NCI-H1048 (cell line): ENCODE measurements at regions not wholly inside any gene's neighbourhood (a gene's known extent, or its start where the extent isn't known, plus 50 kb on each side); places are given as distances from the start of the nearest gene placed in this dataset.
"Not testable (repeated sequence)": the region's sequence is repeated elsewhere in the genome, so short reads cannot be mapped to it uniquely, and the experiment has no call there.

ENCODE experiments used
- DNase-seq: peaks from one replicate; lab custom pipeline; 2025; lab: John Stamatoyannopoulos, UW

DNA sequence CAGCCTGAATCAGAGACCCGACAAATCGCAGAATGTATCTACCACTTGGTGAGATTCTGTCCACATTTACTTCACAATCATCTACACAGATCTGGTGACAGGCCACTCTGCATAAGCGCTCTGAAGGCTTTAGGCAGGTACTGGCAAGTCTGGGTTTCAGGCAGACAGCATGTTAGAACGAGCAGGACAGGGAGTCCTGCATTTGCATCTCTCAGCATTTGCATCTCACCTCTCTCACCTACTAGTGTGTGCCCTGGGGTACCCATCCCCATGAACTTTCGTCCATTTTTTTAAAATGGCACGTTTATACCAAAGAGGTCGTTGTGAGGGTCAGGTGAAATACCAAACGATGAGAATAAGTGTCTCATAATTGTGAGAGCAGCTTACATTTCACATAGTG lies 108.2 kb downstream of the SPATA31A1 start:
- peak; percentile 1 for DNase-seq

DNA sequence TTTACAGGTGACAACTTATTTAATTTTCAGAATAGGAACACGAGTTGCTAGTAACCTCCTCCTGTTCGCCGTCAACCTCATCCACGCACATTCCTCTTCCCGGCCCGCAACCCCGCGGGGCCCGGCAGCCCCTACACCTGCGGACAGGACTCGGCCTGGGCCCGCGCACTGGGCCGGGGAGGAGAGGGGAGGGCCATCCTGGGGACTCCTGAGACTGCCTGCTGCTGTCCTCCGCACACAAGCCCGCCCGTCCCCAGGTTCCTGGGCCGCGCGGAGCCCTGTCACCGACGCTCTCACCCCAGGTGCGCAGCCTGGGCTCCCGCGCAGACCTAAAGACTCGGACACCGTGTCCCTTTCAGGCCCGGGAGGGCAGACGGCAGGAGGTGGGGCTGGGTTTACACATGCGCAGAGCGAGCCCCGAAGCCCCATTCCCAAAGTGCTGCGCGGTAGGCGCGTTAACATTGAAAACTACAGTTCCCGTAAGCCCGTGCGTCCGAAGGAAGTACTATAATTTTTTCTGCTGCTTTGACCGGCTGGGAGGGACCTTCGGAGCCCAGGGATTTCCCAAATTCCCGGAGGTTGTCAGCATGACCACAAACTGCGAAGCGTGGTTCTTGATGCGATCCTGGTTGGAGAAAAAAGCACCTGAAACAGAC lies 108.8 kb downstream of the SPATA31A1 start:
- DNase-seq = peak; percentile 16

DNA sequence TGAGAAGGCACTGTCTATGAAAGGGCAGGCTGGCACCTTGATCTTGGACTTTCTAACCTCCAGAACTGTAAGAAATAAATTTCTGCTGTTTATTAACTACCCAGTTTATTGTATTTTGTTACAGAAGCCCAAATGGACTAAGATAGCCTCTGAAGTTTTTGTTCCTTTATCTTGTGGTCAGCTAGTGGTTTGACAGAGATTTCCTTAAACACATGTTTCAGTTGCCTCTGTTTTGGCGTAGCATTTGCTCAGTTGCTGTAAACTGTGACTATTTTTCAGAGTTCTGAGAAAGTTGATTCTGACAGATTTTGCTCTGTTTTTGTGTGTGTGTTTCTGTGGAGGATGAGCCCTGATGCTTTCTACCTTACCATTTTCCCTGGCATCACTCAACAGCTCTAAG lies 119.0 kb downstream of the SPATA31A1 start:
- DNase-seq = not testable (repeated sequence)

DNA sequence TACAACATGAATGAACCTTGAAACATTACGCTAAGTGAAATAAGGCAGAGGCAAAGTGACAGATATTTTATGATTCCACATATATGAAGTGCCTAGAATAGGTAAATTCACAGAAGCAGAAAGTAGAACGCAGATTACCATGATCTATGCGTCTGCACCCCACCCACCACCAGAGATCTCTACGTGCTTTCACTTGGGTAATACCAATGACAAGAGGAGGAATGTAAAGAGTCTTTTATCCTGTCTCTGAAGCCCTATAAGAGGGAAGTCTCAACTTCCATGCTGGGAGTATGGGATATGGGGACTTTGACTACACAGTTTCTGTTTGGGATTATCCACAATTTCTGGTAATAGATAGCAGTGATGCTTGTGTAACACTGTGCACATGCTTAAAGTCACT lies 127.6 kb downstream of the SPATA31A1 start:
- DNase-seq = not testable (repeated sequence)

DNA sequence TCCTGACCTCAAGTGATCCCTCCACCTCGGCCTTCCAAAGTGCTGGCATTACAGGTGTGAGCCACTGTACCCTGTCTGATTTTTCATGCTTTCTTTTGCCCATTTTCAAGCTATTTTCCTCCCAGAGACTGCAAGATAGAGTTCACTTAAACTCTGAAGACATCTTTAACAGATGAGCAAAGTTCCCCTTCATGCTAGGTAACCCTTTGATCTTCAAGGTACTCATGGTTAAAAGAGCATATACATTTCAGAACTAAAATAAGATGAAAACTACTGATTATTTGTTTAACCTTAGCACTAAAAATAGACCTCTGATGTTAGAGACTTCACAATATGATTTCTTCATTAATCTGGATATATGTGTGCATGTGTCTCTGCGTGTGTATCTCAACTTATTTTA lies 128.4 kb downstream of the SPATA31A1 start:
- DNase-seq = not testable (repeated sequence)

DNA sequence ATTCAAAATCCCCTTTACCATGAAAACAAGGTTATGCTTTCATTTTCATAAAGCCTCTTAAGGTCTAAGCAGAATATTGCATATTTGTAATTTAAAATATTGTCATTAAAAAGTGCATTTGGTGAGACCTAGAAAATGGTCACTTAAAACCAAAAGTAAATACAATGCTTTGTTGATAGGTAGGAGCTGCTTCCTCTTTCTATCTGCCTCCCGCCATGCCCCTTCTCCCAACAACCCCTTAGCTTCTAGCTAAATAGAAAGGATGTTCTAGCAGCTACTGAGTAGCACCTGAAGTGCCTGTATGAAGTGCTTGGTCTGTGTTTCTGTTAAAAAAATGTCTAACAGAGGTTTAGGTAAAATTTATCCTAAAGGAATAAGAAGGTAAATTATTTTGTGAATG lies 128.8 kb downstream of the SPATA31A1 start:
- not testable (repeated sequence) for DNase-seq

DNA sequence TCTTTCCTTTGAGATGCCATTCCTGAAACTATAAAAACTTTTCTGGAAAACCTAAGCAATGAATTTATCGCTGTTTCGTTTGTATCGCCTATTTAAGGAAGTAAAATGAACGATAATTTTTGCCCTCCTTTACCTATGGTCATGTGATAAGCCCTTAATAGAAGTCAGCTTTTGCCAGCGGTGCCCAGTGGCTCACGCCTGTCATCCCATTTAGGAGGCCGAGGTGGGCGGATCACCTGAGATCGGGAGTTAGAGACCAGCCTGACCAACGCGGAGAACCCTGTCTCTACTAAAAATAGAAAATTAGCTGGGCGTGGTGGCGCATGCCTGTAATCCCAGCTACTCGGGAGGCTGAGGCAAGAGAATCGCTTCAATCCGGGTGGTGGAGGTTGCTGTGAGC lies 132.0 kb downstream of the SPATA31A1 start:
- not testable (repeated sequence) for DNase-seq

DNA sequence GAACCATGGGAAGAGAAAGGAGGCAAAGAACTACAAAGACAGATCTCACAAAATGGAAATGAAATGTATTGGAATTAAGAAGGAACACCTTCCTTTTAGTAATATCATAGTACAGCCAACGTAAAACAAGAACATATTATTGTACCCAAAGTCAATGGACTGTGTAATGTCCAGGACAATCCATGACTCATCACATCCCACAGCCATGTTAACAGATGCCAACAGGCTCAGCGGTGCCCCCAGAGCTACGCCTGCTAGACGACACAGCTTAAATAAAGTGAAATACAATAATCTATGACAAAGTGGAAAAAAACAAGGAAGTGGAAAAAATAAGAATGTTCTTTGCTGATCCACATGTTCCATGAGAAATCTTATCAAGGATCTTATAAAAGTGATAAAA lies 140.8 kb downstream of the SPATA31A1 start:
- DNase-seq = not testable (repeated sequence)

DNA sequence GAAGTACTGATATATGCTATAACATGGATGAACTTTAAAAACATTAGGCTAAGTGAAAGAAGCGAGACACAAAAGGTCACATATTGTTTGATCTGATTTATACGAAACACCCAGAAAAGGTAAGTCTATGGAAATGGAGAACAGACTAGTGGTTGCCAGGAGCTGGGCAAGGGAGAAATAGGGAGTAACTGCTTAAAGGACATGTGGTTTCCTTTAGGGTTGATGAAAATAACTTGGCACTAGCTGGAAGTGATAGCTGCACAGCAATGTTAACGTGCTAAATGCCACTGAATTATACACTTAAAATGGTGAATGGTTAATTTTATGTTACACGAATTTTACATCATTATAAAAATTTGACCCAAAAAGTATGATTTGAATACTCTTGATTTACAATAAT lies 147.7 kb downstream of the SPATA31A1 start:
- DNase-seq = not testable (repeated sequence)

DNA sequence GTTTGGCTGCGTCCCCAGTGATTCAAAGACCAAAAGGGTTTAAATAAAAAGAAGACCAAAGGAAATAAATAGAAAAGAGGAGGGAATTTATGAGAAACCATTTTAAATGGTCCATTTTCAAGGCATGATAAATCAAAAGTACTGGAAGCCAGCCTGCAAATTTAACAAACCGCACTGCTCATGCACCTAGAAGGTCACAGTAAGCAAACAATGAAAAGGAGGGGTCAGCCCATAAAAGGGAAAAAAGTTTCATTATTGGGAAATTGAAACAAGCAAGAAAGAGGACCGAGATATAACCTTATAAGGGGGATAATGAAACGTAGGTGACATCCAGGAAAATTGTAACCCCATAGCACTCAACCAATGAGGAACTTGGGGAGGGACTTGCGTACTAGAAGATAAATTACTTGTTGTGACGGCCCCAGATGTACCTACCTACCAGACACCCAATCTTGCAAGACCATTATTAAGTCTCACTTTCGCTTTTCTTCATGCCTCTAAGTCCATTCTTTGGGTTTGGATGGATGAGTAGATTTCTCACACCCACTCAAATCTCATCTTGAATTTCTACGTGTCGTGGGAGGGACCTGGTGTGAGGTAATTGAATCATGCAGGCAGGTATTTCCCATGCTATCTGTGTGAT lies 172.0 kb downstream of the SPATA31A1 start:
- not testable (repeated sequence) for DNase-seq

DNA sequence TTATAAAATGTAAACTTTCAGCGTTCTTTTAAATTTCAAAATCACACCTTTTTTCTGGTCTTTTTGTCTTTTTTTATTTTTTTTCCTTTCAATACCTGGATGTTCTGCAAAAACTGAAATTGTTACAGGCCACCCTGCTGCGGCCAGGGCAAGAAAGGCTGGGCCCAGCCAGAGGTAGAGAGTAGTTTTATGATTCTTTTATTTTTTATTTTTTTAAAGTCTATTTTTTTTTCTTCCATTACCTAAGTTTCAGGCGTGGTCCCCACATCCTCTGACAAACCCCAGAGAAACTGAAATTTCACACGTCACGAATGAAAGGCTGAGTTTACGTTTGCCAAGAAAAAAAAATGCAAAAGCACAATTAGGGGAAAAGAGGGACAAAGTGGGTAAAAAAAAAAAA lies 177.1 kb downstream of the SPATA31A1 start:
- not testable (repeated sequence) for DNase-seq

DNA sequence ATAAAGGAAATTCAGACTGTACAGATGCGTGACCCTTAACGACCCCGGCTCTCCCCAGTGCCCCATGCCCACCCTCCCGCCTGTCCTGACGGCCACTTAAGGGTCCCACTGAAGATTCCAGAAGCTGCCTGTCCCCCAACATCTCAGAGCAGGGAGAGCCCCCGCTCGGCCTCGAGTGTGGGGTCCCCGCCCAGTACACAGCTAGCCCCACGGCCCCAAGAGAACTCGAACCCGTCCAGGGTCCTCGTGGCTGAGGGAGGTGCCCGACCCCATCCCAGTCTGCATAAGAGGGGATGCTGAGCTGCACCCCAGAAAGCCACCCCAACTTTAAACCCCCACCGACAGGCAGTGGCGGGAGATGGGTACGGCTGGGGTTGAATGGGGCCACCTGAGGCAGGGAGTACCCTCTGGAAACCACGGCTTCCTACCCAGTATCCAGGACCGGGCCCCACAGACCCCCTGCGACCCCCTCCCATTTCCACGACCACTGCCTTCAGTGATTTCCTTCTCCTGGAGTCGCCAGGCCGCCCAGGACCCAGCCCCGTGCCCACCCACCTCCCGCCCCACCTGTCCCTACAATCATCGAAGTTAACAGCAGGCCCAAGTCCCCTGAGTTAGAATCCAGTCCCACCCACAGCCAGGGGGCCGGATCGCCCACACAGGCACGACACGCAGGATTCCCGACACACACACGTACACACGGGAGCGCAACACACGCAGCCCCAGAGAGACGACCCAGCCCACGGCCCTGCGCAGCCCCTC lies 177.7 kb downstream of the SPATA31A1 start:
- not testable (repeated sequence) for DNase-seq

DNA sequence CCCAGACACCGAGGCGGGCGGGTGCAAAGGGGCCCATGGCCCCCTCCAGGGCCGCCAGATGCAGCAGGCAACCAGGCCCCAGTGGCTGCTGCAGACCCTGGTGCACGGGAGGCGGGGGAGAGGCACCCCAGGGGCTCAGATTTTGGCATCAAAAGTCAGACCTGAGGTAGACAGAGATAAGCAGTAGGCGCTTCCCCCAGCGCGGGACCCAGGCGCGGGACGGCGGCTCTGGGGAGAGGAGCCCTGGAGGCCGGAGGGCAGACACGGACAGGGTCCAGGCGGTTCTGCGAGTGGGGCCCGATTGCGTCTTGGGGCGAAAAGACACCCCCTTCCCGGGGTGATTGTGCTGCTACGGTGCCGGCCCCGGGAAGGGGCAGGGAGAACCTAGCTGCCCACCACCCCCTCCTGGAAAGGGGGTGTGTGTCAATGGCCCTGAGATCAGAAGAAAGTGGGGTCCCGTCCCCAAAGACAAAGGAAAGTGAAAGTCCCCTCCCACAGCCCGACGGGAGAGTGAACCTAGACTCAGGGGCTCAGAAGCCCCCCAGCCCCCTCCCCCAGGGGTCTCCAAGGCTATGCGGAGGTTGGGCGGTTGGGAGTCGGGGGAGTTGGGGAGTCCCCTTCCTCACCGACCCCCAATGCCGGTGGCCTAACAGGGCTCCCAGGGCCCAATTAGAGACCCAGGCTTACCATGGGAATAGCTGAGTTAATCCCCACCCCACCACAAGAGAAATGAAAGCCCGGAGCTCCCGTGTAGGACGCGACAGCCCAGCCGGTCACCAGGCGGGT lies 178.5 kb downstream of the SPATA31A1 start:
- not testable (repeated sequence) for DNase-seq

DNA sequence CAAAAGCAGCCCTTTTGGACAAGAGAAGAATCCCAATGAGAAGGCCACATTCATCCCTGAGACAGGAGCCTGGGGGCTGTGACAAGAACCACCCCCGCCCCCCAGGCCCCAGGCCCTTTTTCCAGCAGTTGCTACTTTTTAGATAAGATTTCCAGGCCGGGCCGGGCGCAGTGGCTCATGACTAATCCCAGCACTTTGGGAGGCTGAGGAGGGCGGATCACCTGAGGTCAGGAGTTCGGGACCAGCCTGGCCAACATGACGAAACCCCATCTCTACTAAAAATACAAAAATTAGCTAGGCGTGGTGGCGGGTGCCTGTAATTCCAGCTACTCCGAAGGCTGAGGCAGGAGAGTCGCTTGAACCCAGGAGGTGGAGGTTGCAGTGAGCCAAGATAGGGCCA lies 179.4 kb downstream of the SPATA31A1 start:
- not testable (repeated sequence) for DNase-seq

DNA sequence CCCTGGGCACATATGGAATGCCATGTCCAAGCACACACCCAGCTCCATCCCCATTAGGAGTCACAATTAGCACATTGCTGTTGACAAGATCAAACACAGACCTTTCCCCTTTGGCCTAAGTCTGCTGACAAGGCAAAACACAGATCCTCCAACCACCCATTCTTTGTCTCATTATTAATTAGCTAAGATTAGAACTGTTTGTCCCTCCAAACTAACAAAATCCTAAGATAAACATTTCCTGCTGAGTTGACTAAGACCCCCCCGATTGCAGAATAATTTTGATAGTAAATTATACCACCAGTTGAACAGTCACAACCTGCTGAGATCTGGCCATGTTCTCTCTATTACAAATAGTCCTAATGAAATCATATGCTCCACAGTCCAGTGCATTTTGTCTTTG lies 186.7 kb downstream of the SPATA31A1 start:
- not testable (repeated sequence) for DNase-seq

DNA sequence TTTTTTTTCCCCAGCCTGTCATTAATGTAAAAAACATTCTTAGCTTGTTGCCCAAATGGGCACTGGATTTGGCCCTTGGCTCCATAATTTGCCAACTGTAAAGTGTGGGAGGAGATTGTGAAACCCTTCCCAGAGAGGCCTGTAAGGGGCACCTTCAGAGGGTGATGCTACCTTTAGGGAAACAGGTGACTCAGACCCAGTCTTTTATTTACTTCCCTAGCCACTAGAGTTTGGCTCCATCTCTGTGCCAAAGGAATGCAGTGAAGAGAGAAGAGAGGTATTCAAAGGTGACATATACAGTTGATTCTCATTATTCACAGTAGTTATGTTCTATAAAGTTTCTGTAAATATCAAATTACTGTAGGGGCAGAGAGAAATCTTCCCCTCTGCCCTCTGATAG lies 189.6 kb downstream of the SPATA31A1 start:
- not testable (repeated sequence) for DNase-seq

DNA sequence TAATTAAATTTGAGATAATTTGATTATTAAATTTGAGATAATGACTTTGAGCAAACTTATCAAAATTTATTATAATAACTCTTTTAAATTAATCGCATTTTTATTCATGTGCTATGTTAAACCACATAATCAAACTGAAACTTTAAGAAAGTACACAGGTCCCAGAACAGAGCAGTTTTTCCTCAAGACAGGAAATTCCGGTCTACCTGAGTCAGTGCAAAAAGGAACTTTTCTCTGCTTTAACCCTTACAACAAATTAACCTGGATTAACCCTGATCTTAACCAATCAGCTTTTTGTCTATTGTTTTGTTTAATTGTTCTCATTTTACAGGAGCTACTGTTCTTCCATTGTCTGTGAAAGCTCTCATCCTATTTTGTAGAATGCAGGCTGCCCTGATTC lies 195.1 kb downstream of the SPATA31A1 start:
- not testable (repeated sequence) for DNase-seq

DNA sequence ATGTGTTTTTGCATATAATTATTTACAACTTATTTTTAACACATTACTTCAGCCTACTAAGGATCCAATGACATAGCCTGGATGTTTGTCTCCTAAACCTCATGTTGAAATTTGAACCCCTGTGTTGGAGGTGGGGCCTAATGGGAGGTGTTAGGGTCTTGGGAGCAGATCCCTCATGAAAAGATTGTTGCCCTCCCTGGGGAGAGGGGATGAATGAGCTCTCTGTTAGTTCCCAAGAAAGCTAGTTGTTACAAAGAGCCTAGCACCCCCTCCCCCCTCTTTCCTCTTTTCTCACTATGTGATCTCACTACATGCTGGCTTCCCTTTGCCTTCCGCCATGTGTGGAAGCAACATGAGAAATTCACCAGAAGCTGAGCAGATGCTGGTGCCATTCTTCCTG lies 196.1 kb downstream of the SPATA31A1 start:
- not testable (repeated sequence) for DNase-seq

DNA sequence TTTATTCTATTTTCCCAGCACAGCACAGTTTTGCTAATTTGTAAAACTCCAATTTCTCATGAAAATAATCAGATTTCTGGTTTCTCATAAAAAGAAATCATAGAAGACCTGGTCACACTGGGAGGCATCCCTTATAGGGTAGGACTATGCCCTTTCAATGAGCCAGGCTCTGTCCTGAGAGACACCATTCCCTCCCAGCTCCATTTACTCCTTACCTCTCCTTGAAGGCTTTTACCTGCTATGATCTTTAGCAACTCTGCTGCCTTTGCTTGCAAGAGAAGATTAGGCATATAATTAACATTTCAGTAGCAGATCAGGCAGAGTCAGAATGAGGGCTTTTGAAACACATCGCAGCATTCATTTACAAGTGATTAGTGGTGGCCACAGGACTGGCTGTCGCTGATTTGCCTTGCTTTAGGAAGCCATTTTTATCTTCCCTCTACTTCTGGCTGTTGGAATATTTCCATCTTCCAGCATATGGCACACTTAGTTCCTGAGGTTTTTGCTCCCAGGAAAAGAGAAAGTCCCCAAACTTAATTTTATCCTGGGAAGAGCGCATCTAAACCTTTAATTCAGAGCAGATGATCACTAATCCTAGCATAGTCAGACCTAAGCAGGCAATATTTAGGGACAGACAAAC lies 196.9 kb downstream of the SPATA31A1 start:
- DNase-seq = not testable (repeated sequence)

DNA sequence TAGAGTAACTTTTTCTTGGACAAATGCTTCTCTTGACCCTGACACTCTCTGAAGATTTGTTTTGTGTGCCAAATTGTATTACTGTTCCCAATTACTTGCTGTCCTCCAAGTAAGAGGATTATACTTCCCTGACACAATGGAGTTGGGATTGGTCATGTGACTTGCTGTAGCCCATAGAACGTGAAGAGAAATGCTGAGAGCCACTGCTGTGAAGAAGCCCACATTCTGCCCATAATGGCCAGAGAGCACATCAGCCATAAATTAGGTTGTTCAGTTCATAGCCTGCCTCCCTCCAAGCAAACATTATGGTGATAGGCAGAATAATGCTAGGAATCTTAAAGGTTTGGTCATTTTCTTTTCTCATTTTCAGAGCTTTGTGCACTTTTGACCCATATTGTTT lies 198.9 kb downstream of the SPATA31A1 start:
- DNase-seq = not testable (repeated sequence)

DNA sequence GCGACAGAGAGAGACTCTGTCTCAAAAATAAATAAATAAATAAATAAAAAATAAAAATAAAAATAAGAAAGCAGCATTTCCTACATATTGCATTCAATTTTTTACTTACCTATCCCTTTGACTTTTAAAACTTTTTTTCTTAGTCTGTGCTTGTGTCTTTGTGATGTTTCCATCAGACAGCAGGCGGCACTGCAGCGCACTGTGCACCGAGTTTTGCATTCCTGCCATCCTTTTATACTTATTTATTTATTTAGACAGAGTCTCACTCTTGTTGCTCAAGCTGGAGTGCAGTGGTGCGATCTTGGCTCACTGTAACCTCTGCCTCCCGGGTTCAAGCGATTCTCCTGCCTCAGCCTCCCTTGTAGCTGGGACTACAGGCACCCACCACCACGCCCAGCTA lies 203.9 kb downstream of the SPATA31A1 start:
- not testable (repeated sequence) for DNase-seq

DNA sequence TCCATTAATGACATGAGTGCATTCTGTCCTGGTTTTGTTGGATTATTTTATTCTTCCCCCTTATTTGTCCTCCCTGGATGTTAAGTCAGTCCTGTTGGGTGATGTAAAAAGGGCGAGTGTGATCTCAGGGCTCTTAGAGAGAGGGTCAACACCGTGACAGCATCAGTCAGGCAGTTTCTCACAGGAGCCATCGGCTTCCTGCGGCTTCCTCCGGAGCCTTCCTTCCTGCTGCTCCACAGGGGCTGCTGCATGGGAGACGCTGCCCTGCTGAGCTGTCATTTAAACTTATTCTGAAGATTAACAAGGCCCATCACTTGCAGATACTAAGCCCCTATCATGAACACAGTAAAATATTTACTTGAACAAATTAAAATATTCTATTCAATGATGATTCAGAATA lies 211.3 kb downstream of the SPATA31A1 start:
- DNase-seq = not testable (repeated sequence)
